ENCODE measurements at regions not wholly inside any gene's neighbourhood (a gene's known extent, or its start where the extent isn't known, plus 50 kb on each side); places are given as distances from the start of the nearest gene placed in this dataset.

GRCh38 chr5:82884821-82885471, 192.2 kb downstream of the TMEM167A start:
- no peak for TF ChIP-seq CTCF (IDR thresholded peaks at IDR 0.05)
- no peak for TF ChIP-seq POLR2A (IDR thresholded peaks at IDR 0.05)
- no peak for TF ChIP-seq POLR2AphosphoS5 (IDR thresholded peaks at IDR 0.05)
